ENCODE measurements at regions not wholly inside any gene's neighbourhood (a gene's known extent, or its start where the extent isn't known, plus 50 kb on each side); places are given as distances from the start of the nearest gene placed in this dataset.

- H3K9me3 Mint-ChIP-seq, result no peaks in the 10 kb centered on the region
- H3K4me1 Mint-ChIP-seq, result no peaks in the 10 kb centered on the region
- H3K36me3 Mint-ChIP-seq (ENCODE audit: low read depth), result no peaks in the 10 kb centered on the region
- H3K27me3 Mint-ChIP-seq (ENCODE audit: low read depth), result no peaks in the 10 kb centered on the region
- TF ChIP-seq, protein P1, sequence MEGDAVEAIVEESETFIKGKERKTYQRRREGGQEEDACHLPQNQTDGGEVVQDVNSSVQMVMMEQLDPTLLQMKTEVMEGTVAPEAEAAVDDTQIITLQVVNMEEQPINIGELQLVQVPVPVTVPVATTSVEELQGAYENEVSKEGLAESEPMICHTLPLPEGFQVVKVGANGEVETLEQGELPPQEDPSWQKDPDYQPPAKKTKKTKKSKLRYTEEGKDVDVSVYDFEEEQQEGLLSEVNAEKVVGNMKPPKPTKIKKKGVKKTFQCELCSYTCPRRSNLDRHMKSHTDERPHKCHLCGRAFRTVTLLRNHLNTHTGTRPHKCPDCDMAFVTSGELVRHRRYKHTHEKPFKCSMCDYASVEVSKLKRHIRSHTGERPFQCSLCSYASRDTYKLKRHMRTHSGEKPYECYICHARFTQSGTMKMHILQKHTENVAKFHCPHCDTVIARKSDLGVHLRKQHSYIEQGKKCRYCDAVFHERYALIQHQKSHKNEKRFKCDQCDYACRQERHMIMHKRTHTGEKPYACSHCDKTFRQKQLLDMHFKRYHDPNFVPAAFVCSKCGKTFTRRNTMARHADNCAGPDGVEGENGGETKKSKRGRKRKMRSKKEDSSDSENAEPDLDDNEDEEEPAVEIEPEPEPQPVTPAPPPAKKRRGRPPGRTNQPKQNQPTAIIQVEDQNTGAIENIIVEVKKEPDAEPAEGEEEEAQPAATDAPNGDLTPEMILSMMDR (IDR thresholded peaks at IDR 0.05; ENCODE audit: unreplicated experiment in 3 of 3), result no peak
- no peak overlapping the region for H3K27ac Mint-ChIP-seq
- H3K4me3 Mint-ChIP-seq, result no peak overlapping the region
These were observed 146.3 kb upstream of the APCDD1 start for GRCh38 chr18:10308154-10308553.

GRCh38 chr18:10310626-10311025 lies 143.8 kb upstream of the APCDD1 start:
- H3K27me3 Mint-ChIP-seq (ENCODE audit: low read depth), result no peaks in the 10 kb centered on the region
- no peaks in the 10 kb centered on the region for H3K9me3 Mint-ChIP-seq
- TF ChIP-seq, protein P1 (IDR thresholded peaks at IDR 0.05; ENCODE audit: unreplicated experiment in 3 of 3), result no peak
- H3K4me3 Mint-ChIP-seq, result no peak overlapping the region
- no peaks in the 10 kb centered on the region for H3K36me3 Mint-ChIP-seq (ENCODE audit: low read depth)
- peaks cover 10% of the 10 kb centered on the region for H3K4me1 Mint-ChIP-seq
- H3K27ac Mint-ChIP-seq, result no peak overlapping the region

DNA sequence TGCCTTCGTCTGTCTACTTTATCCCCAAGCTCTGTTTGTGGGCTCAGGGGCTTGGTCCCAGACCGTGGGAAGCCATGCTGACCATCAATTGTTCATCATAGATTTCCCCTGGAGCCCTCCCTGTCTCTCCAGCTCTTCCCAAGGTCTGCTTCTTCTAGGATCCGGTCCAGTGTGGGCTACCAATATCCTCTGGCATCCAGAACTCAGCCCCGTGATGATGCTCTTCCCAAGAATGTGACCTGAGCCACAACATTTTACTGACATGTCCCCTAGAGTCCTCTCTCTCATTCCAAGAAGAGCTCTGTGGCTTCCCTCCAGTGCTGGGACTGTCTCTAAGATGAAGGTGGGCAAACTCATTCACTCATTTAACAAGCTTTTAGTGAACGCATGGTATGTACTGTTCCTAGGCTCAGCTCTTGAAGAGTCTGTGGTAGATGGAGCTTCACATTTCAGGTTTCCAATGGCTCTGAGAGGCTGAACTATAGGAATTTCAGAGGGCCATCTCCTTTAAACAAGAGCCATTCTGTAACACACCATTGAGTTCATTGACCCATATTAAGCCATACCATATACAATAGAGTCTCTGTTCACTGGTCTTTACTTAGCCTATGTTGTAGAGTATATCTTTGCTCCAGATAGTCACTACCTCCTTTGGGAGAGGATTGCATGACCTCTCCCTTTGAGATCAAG lies 142.0 kb upstream of the APCDD1 start:
- TF ChIP-seq, protein P1 (IDR thresholded peaks at IDR 0.05; ENCODE audit: unreplicated experiment in 3 of 3), result no peak
- no peaks in the 10 kb centered on the region for H3K36me3 Mint-ChIP-seq (ENCODE audit: low read depth)
- peaks cover 10% of the 10 kb centered on the region for H3K4me1 Mint-ChIP-seq
- H3K9me3 Mint-ChIP-seq, result no peaks in the 10 kb centered on the region
- no peak overlapping the region for H3K27ac Mint-ChIP-seq
- no peak overlapping the region for H3K4me3 Mint-ChIP-seq
- H3K27me3 Mint-ChIP-seq (ENCODE audit: low read depth), result peaks cover under 1% of the 10 kb centered on the region

DNA sequence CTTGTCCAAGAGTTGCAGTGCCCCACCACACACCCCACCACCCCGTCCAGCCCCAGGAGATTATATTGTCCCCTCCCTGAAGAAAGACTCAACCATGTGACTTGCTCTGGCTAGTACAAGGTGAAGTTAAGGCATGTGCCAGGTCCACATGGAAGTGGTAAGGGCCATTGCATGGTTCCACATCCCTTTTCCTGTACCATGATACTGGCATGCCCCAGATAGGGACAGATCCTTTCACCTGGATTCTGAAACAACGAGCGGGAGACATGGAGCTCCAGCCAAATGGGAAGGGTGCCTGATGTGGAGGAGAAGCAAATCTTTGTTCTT lies 141.5 kb upstream of the APCDD1 start:
- no peak overlapping the region for H3K27ac Mint-ChIP-seq
- peaks cover 10% of the 10 kb centered on the region for H3K4me1 Mint-ChIP-seq

DNA sequence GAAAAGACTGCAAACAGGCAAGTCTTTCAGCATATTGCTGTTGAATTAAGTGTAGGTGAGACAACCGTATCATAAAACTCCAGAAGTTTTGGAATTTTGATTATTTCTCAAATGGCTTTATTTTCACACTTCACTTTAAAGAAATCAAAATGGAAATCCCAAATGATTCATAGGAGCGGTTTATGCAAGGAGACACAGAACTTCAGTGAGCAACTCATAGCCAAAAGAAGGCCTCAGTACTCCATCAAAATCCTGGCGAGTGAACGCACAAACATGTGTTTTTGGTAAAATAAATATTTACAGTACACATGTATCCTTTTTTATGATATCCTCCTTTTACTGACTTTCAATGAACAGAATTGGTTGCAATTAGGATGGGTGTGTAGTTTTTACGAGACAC lies 140.4 kb upstream of the APCDD1 start:
- peaks cover 10% of the 10 kb centered on the region for H3K4me1 Mint-ChIP-seq
- peaks cover 14% of the 10 kb centered on the region for H3K27me3 Mint-ChIP-seq (ENCODE audit: low read depth)
- no peaks in the 10 kb centered on the region for H3K36me3 Mint-ChIP-seq (ENCODE audit: low read depth)
- no peak overlapping the region for H3K27ac Mint-ChIP-seq
- no peak overlapping the region for H3K4me3 Mint-ChIP-seq
- no peaks in the 10 kb centered on the region for H3K9me3 Mint-ChIP-seq
- TF ChIP-seq, protein P1 (IDR thresholded peaks at IDR 0.05; ENCODE audit: unreplicated experiment in 3 of 3), result no peak

More for the DNA sequence above, 141.5 kb upstream of the APCDD1 start:
- peaks cover 5% of the 10 kb centered on the region for H3K27me3 Mint-ChIP-seq (ENCODE audit: low read depth)
- H3K4me3 Mint-ChIP-seq, result no peak overlapping the region
- no peaks in the 10 kb centered on the region for H3K9me3 Mint-ChIP-seq
- H3K36me3 Mint-ChIP-seq (ENCODE audit: low read depth), result no peaks in the 10 kb centered on the region
- TF ChIP-seq, protein P1 (IDR thresholded peaks at IDR 0.05; ENCODE audit: unreplicated experiment in 3 of 3), result no peak

DNA sequence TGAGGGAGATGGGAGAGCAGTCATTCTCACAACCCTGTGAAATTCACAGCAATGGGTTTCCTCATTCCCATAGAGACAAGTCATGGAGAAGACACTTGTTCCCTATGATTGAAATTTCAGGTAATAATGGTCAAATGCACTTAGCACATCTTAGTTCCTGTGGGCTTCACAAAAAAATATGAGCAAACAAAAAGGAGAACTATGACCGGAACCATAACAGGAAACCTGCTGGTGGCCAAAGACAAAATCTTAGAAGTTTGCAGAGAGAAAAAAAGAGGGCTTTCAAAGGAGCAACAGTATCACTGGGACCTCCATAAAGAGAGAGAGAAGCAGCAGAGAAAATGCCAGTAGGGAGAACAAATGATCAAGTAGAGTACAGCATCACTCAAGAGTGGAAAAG lies 138.9 kb upstream of the APCDD1 start:
- Mint-ChIP-seq H3K27ac (no peak overlapping the region), H3K4me1 (peaks cover 12% of the 10 kb centered on the region), H3K36me3 (ENCODE audit: low read depth) (no peaks in the 10 kb centered on the region), H3K4me3 (no peak overlapping the region), H3K27me3 (ENCODE audit: low read depth) (peaks cover 26% of the 10 kb centered on the region), H3K9me3 (no peaks in the 10 kb centered on the region)
- TF ChIP-seq, protein P1 (IDR thresholded peaks at IDR 0.05; ENCODE audit: unreplicated experiment in 3 of 3), result no peak

Measured in nephron (organoid).